Mammary epithelial cell (primary cell): ENCODE measurements at regions not wholly inside any gene's neighbourhood (a gene's known extent, or its start where the extent isn't known, plus 50 kb on each side); places are given as distances from the start of the nearest gene placed in this dataset.

Experiments
- CTCF ChIP-seq, 2 donors: IDR thresholded peaks in 1 of 2; conservative IDR thresholded peaks in 1 of 2; 2 replicates each; pipeline ENCODE4 v1.5.1; 2011 to 2012; ENCODE audit warnings: inconsistent platforms in 2 of 2, low read length in 2 of 2, mild to moderate bottlenecking in 2 of 2, control low read depth in 1 of 2, low read depth in 1 of 2; ENCODE audit not compliant: insufficient read depth in 1 of 2; ENCODE audit errors: extremely low read depth in 1 of 2
- EZH2 ChIP-seq: IDR thresholded peaks from 2 replicates; pipeline ENCODE4 v1.6.1; 2012; ENCODE audit warnings: low read length, inconsistent platforms, borderline replicate concordance

DNA sequence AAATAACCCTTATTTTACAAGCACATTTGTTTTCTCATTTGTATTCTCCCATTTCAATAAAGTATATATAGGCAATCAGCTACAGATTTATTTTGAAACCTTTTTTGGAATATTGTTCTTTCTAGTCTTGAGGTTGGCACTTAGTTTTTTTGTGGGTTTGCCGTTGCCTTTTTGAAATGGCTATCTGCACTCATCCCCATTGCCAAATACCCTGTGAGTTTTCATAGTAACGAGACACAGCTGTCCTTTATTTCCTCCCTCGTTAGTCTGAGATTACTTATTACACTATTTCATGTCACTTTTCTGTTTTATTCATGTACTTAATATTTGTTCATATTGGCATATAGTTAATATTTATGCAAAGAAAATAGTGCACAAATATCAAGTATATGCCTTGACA lies 1104.0 kb downstream of the SLC6A15 start:
- TF ChIP-seq CTCF (conservative IDR thresholded peaks at IDR 0.05 in 1 of 2, IDR thresholded peaks at IDR 0.05 in 1 of 2; ENCODE audit: extremely low read depth in 1 of 2, insufficient read depth in 1 of 2, low read depth in 1 of 2, low read length in 2 of 2), result no peak
- no peak for TF ChIP-seq EZH2
